ENCODE measurements at regions not wholly inside any gene's neighbourhood (a gene's known extent, or its start where the extent isn't known, plus 50 kb on each side); places are given as distances from the start of the nearest gene placed in this dataset.

GRCh38 chr20:61049684-61050083, 202.4 kb upstream of the CDH4 start:
- TF ChIP-seq CTCF (IDR thresholded peaks at IDR 0.05; ENCODE audit: control extremely low read depth in 1 of 3, insufficient read depth in 1 of 3, low read depth in 1 of 3, low read length in 3 of 3) (no peak), CHD1 (IDR thresholded peaks at IDR 0.05; ENCODE audit: low read depth, low read length) (no peak), JUND (IDR thresholded peaks at IDR 0.05; ENCODE audit: low read length) (no peak), TAF1 (IDR thresholded peaks at IDR 0.05; ENCODE audit: low read depth, low read length) (no peak), RNF2 (IDR thresholded peaks at IDR 0.05; ENCODE audit: borderline replicate concordance, low read depth, low read length, missing control alignments, poor library complexity, severe bottlenecking) (no peak), ZNF274 (IDR thresholded peaks at IDR 0.05; ENCODE audit: borderline replicate concordance, extremely low read depth, low read length) (no peak), ATF2 (IDR thresholded peaks at IDR 0.05; ENCODE audit: low read length) (no peak), POLR2AphosphoS5 (IDR thresholded peaks at IDR 0.05; ENCODE audit: low read depth, low read length) (no peak), NRF1 (IDR thresholded peaks at IDR 0.05; ENCODE audit: low read depth, low read length) (no peak), CHD2 (IDR thresholded peaks at IDR 0.05; ENCODE audit: low read length) (no peak)
- TF ChIP-seq, protein P1, sequence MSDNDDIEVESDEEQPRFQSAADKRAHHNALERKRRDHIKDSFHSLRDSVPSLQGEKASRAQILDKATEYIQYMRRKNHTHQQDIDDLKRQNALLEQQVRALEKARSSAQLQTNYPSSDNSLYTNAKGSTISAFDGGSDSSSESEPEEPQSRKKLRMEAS (IDR thresholded peaks at IDR 0.05), result no peak
- TF ChIP-seq, protein P2, sequence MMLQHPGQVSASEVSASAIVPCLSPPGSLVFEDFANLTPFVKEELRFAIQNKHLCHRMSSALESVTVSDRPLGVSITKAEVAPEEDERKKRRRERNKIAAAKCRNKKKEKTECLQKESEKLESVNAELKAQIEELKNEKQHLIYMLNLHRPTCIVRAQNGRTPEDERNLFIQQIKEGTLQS (IDR thresholded peaks at IDR 0.05; ENCODE audit: insufficient read depth, low read depth, low read length), result no peak

All from H1 (cell line).